Left hindlimb (tissue), 1 donor: ENCODE measurements at regions not wholly inside any gene's neighbourhood (a gene's known extent, or its start where the extent isn't known, plus 50 kb on each side); places are given as distances from the start of the nearest gene placed in this dataset.
"Not testable (repeated sequence)": the region's sequence is repeated elsewhere in the genome, so short reads cannot be mapped to it uniquely, and the experiment has no call there.

ENCODE experiments used
- DNase-seq: peaks from one replicate; pipeline ENCODE4 v3.0.0-alpha.2; 2018

DNA sequence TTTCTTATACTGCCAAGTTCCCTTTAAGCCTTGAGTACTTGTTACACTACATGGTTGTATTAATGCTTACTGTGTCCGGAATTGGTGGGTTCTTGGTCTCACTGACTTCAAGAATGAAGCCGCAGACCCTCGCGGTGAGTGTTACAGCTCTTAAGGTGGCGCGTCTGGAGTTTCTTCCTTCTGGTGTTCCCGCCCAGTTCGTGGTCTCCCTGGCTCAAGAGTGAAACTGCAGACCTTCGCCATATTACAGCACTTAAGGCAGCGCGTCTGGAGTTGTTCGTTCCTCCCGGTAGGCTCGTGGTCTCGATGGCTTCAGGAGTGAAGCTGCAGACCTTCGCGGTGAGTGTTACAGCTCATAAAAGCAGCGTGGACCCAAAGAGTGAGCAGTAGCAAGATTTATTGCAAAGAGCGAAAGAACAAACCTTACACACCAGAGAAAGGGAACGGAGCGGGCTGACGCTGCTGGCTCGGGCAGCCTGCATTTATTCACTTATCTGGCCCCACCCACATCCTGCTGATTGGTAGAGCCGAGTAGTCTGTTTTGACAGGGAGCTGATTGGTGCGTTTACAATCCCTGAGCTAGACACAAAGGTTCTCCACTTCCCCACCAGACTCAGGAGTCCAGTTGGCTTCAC, 1171.3 kb upstream of the B3GALT2 start:
- DNase-seq, result not testable (repeated sequence)

DNA sequence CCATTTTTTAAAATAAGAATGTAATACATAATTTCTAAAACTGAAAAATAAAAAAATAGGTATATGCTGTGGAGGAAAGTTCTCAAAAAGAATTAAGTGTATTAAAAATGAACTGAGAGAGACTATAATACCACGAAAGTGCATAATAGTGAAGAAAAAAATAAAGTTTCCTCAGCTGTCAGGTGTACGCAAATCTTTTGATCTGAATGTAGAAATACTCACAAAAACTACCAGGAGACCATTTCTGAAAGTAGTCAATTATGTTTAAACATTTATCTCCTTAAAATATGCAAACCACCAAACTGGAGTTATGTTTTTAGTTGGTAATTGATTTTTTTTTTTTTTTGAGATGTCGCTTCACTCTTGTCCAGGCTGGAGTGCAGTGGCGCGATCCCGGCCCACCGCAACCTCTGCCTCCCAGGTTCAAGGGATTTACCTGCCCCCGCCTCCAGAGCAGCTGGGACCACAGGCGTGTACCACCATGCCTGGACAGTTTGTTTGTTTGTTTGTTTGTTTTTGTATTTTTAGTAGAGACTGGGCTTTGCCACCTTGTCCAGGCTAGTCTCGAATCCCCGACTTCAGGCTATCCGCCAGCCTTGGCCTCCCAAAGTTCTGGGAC, 1169.2 kb upstream of the B3GALT2 start:
- no peak for DNase-seq

DNA sequence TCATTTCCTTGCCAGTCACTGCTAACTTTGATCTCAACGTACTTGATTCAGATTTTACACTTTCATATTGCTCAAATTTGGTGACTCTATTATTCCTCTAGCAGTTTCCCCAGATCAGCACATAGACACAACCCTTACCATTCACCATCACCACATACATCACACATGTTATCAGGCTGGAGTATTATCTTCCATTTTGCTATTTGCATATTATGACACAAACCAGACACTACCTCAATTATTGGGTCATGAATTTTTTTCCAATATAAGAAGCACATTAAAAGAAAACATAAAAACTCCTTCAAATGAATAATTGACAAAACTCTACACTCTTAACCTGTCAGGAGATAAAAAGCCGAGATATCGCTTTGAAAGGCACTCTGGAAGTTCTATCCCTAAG, 1166.7 kb upstream of the B3GALT2 start:
- no peak for DNase-seq

DNA sequence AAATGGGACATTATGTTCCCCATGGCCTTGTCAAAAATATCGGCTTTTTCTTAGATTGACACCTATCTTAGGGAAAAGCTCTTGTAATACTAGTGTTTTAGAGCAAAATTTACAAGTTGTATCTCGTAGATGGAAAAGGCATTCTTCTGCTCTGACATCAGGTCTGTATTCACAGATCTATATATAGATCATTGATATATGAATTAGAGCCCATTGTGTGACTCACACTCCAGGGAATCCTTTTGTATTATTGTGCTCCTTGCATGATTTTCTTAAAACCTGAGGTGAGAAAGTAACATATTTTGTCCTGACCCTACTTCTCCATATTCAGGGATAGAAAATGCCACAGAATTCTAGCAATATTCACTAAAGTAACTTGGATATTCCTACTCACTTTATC, 1160.8 kb upstream of the B3GALT2 start:
- no peak for DNase-seq

DNA sequence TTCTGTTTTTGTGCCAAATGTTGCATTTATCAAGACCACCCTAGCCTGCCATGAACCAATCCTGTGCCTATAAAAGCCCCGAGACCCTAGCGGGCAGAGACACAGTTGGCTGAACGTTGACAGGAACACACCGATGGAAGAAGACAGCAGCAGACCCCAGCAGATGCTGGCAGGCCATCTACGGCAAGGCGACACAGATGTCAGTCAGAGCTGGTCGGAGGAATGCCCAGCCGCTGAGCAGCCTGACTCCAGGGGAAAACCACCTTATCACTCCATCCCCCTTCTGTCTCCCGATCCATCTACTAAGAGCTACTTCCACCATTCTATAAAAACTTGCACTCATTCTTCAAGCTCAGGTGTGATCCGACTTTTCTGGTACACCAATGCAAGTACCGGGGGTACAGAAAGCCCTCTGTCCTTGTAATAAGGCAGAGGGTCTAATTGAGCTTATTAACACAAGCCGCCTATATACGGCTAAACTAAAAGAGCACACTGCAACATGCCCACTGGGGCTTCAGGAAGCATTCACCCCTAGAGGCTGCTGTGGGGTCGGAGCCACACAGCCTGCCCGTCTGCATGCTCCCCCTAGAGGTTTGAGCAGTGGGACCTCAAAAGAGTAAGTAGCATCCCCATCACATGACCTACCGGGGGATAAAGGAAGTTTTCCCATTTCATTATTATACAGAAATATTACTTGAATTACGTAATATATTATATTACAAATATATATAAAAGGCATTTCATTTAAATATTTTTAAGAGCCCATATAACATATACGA, 1156.3 kb upstream of the B3GALT2 start:
- DNase-seq, result no peak

DNA sequence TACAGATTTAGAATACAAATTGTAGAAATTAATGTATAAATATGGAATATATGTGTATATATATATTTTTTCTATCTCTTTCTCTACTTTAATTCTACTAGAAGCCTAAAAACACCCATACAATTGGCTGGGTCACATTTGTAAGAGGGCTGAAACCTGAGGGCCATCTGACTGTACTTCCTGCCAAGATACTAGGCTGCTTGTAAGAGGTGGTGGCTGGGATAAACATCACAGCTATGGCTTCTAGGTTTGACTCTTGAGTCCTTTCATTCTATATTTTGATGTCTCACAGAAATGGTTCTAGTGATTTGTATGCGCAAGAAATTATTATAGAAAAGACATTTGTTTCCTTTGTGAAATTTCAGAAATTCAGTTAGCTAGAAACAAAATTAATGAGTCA, 1155.2 kb upstream of the B3GALT2 start:
- DNase-seq, result no peak

DNA sequence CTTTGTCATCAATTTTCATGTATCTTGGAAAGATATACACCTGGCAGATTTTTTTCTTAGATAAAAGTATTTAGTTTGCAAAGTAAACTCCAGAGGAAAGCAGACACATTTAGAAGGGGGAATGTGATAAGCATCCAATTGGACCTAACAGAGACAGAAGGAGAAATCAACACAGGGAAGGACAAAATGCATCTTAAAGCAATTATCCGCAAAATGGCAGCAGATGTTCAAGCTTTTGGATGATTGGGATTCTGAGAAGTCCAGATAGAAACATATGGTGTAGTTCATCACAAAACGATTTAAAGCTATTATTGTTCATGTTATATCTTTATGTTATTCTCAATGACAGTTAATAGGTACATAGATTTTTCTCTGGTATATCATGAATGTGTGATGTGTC, 1153.1 kb upstream of the B3GALT2 start:
- no peak for DNase-seq

DNA sequence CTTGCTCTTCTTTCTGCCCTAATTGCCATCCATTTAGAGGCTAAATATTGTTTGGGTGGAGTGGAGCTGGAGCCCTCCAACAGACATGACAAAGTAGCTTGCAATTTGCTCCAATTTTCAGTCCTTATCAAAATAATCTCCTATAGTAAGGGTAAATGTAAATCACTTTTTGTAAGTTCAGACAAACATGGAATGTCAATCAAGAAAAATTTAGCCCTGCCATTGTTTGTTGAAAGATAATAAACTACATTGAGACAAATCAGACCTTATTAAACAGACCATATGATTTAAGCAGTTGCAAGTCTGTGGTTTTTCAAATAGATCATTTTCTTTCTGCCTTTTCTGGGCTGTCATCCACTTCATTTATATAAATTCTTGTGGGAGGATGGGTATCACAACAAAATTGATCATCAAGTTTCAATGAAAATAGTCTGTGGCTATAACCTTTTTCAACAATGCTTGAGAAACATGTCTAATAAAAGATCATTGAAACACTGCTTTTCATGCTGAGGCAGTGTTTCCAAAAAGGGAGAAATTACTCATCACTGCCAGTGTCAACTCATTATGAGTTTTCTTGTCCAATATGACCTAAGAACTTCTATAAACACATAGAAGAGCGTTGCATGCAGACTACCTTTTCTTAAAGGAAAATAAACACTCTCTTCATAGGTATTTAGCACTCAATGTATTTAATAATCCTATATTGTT, 1152.0 kb upstream of the B3GALT2 start:
- no peak for DNase-seq

DNA sequence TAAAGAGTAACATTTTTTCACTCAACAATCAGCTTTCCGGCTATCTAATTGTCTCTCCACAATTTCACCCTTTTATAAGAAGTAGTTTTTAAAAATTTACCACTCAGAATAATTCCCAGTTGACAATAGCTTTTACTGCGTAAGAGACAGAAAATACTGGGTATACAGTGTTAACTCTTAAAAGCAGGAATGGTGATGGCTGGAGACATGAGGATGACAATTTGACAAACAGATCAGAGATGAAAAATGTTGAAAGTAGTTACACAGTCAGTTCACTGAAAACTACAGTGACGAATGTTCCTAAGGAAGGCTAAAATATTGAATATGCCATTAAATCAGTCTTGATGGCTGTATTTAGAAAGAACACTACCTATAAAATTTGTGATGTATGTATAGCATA, 1146.8 kb upstream of the B3GALT2 start:
- no peak for DNase-seq

DNA sequence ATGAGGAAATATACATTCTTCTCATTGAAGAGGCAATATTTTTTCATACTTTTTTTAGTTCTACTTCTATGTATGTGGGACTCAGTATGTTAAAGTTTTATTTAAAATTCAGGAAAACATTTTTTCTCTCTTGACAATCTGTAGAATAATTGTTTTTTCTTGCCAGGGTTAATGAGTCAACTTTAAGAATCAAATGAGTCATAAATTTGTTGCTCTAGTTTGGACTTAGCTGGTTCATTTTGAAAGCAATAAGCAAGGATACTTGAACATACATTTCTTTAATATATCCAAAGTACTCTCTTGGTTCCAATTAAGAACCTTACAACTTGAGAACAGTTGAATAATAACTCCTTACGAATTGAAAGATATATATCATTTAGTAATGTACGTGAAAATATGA, 1145.3 kb upstream of the B3GALT2 start:
- no peak for DNase-seq

DNA sequence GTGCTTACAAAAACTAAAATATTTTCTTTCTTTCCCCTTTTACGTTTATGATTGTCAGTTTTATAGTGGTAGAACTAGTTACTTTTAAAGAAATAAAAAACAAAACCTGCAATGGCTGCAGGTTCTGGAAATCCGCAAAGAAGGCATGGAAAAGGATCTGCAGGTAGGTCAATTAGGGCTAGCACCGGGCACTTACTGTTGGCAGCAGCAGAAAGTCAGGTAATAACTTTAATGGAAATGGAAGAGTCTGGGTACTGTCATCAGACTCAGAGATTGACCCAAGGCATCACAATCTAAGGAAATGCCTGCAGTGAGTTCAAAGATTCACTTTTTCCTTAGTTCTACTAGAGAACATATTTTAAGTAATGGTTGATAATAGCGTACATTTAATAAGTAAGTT, 1136.3 kb upstream of the B3GALT2 start:
- DNase-seq, result no peak

DNA sequence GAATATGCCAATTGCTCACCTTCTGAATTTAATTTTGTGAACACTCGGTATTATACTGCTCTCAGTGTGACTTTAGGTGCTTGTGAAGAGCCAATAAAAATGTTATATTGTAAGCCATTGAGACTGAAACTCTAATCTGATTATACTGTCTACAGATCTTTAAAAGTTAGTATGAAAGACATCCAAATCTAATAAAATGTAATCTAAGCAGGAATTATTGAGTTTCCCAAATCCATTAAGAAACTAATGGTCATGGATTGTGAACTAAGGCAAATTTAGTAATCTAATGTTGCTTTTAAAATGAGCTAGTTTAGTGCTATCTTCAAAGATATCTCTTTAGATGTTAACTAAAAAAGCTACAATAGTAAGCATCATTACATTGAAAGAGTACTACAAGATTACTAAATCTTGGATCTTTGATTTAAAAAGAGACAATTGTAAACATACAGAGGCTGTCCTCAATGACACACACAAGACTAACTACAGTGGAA, 1132.4 kb upstream of the B3GALT2 start:
- DNase-seq, result no peak

DNA sequence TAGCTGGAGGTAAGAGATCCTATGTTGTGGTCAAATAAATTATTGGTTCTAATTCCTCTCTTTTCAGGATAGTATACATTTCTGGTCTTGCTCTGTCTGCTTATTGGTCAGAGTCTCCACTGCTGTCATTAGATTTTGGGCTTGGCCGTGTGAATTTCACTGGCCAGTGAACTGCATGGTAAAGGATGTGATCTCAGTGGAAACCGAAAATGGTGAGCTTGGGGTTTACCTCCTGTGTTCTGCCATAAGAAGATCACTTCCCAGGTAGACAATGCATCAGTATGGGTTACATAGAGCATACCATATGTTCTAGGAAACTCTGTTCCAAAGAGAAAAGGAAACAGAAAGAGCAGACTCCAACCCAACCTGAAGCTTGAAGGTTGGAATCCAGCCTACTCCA, 1123.3 kb upstream of the B3GALT2 start:
- no peak for DNase-seq

DNA sequence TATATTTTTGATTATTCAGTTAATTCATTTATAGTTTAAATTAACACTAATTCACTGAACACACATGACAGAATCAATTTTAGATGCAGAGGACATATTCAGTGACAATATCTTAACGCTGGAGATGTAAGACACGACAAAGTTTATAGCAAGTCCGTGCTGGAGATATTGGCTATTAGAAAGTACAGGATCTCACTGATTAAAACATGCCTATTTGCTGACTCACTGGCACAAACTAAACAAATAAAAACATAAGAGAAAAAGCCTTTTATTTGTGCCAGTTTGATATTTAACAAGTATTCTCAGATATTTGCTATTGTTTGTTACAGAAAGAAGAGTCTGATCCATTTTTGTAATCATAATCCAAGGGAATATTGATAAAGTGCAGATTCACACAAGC, 1122.9 kb upstream of the B3GALT2 start:
- no peak for DNase-seq

DNA sequence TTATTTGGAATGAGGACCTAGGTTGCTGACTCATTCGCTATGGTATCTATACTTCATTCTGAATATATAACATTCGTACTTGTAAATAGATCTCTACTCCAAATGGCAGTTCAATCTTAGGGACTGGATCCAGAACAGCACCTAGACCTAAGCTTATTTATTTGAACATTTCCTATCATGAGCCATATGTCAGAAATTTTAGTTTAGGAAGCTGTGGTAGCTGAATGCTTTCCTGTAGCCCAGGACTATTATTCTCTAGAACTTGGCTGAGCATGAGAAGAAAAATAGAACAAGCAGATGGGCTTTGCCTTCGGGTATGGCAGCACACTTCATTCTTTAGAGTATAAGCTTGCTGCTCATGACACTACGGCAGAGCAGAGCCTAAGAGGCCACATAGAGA, 1114.4 kb upstream of the B3GALT2 start:
- no peak for DNase-seq

DNA sequence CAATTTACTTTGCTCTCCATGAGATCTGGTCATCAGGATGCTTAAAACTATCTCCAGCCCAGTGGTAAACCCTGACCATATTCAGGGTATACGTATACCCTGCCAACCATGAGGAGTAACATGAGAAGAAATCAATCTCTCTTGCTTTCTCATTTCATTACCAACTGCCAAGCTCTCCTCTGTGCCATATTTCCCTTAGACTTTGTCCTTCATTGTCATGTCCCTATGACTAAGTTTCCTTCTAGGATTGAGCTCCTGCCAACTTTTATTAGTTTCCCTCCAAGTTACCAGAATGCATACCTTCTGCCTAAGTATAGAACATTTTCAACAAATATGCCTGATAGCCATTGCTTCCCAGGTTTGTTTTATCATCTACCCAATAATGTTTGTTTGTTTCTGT, 1113.9 kb upstream of the B3GALT2 start:
- no peak for DNase-seq

DNA sequence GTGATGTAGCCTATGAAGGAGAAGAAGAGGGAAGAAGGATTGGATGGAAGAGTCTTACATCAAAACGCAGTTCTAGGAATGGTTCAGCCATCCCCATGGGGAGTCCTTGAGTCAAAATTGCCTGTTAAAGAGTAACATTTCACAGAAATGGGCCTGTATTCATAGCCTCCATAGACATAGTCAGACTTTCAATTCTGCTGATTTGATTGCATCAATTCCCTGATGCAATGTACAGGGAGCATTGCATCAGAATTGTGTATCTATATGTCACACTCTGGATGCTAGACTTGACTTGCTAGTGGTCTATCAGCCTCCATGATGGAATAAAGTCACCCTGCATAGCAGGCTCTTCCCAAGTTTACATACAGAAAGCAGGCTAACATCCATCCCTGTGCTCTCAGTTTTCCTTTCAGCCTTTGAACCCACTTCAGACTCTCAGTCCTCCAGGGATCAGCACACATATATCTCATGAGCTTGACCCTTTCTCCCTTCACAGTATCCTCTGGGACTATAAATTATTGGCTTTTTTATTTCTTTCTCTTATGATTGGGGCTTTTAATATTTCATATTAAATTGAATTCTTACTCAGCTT, 1111.7 kb upstream of the B3GALT2 start:
- DNase-seq, result no peak

DNA sequence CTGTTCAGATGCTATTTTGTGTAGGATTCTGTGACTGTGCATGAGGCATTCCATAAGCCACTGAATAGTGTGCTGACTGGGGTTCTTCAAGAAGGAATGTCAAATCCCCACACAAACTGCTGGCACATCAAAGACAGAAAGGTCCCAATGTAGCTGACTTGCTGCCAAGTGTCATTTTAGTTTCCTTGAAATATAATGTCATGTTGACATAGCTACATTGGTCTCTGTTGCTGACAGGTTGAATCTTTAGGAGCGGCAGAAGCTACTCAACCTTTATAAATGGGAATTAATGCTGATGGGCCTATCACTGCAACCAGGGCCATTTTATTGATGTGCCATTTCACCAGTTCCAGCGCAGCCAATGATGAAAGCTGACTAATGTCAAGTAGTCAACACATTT, 1110.7 kb upstream of the B3GALT2 start:
- DNase-seq, result no peak

DNA sequence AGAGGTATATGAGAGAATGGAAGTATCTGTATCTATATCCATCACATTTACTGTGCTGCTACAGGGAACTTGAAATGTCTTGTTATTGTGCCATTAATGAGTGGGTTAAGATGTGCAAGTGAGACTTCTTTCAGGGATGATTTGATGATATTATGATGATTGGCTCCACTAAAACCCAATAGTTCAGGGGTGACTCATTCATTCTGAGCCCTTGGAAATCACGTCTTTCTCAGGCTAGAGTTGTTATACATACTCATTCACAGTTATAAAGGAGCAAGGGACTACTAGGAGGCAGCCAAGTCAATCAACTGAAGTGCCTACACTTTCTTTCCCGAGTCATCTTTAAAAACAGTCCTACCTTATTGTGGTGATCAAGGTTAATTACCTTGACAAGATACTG, 1109.8 kb upstream of the B3GALT2 start:
- no peak for DNase-seq

DNA sequence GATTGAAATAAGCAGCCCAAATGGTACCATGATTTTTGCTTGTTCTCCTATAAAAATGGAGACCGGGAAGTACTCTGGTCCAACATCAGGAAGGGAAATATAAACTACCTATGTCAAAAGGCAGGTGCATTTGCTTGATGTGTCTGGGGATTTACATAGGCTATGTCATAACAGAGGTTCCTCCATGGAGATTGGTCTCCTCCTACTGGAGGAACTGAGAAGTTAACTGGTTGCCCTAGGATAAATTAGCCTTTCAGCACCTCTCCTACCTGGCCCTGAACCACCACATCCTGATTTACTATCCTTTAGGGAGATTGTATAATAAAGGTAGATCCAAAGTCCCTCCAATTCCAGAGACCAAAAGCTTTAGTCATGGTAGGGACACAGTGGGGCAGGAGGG, 1109.3 kb upstream of the B3GALT2 start:
- DNase-seq, result no peak

DNA sequence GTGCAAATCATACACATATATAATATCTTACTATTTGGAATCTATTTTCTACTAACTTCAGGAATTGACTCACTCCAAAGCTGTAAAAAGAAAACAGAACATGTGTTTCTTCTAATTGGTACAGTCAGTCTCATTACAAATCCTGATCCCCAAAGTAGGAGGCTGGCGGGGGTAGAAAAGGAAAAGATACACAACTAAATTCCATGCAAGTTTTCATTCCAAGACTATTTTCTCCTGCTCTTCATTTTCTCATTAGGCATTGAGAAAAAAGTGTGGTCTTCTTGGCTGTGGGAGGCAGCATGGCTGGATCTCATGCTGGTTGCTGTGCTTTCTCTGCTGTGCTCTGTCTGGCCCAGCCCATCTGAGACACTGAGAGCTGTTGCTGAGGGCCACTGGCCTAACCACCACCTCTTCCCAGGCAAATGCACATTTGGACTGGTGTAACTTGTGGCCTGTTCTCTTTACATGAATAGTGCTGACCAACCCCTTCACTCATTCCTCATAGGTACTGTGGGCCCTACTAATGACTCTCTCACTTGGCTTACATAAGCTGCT, 1107.5 kb upstream of the B3GALT2 start:
- DNase-seq, result no peak

DNA sequence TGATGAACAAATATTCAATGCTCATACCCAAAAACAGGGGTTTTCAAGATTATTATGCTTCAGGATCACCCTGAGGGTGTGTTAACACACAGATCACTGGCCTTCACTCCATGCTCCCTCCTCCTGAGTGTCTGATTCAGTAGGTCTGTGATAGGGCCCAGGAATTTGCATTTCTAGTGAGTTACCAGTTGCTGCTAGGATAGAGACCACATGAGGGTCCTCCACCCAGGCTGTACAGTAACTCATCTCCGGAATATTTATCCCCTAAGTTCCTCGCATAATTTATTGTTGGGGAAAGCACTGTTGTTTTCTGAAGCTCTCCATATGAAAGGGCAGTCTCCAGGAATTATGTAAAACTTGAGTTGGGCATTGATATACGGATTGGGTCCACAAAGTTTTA, 1106.6 kb upstream of the B3GALT2 start:
- no peak for DNase-seq
